Sigmoid colon (tissue), 4 donors: ENCODE measurements at regions not wholly inside any gene's neighbourhood (a gene's known extent, or its start where the extent isn't known, plus 50 kb on each side); places are given as distances from the start of the nearest gene placed in this dataset.

Experiments used
- CTCF ChIP-seq, 4 experiments: fragments of 450-650 bp in 3 of 4; fragments of 200-600 bp in 1 of 4; IDR thresholded peaks; one replicate each; pipeline ENCODE4 v1.5.1; 2016 to 2019; ENCODE audit warnings: antibody characterized with exemption in 4 of 4, mild to moderate bottlenecking in 3 of 4, moderate library complexity in 2 of 4
- EP300 ChIP-seq, 4 donors: sonication (generic); formaldehyde crosslinking; IDR thresholded peaks; one replicate each; pipeline ENCODE4 v1.6.1; 2017; ENCODE audit warnings: antibody characterized with exemption in 4 of 4
- POLR2A ChIP-seq, 2 donors: fragments of 450-650 bp; IDR thresholded peaks; one replicate each; pipeline ENCODE4 v1.6.1; 2016; ENCODE audit warnings: antibody characterized with exemption in 2 of 2, mild to moderate bottlenecking in 2 of 2, moderate library complexity in 2 of 2
- POLR2AphosphoS5 ChIP-seq, 4 donors: sonication (generic); formaldehyde crosslinking; IDR thresholded peaks; one replicate each; pipeline ENCODE4 v1.6.1; 2017; ENCODE audit warnings: antibody characterized with exemption in 4 of 4

GRCh38 chr15:85305050-85305449 lies 75.4 kb upstream of the AKAP13 start:
- TF ChIP-seq CTCF (IDR thresholded peaks at IDR 0.05) (no peak), POLR2AphosphoS5 (IDR thresholded peaks at IDR 0.05) (no peak), POLR2A (IDR thresholded peaks at IDR 0.05) (no peak), EP300 (IDR thresholded peaks at IDR 0.05) (no peak)
